Uterus (tissue), 2 donors: ENCODE measurements at regions not wholly inside any gene's neighbourhood (a gene's known extent, or its start where the extent isn't known, plus 50 kb on each side); places are given as distances from the start of the nearest gene placed in this dataset.

Experiments
- CTCF ChIP-seq, 4 experiments: fragments of 200-600 bp in 2 of 4; fragments of 450-650 bp in 2 of 4; sonication (generic) in 2 of 4; IDR thresholded peaks; one replicate each; pipeline ENCODE4 v1.5.1; 2016 to 2019; ENCODE audit warnings: antibody characterized with exemption in 4 of 4, mild to moderate bottlenecking in 2 of 4, moderate library complexity in 1 of 4
- POLR2A ChIP-seq, 2 donors: fragments of 450-650 bp; IDR thresholded peaks; one replicate each; pipeline ENCODE4 v1.6.1; 2016; ENCODE audit warnings: antibody characterized with exemption in 2 of 2, mild to moderate bottlenecking in 1 of 2, moderate library complexity in 1 of 2

GRCh38 chr6:121858310-121858709, 422.9 kb downstream of the GJA1 start:
- TF ChIP-seq CTCF (IDR thresholded peaks at IDR 0.05) (no peak), POLR2A (IDR thresholded peaks at IDR 0.05) (no peak)
